ENCODE measurements at regions not wholly inside any gene's neighbourhood (a gene's known extent, or its start where the extent isn't known, plus 50 kb on each side); places are given as distances from the start of the nearest gene placed in this dataset.

DNA sequence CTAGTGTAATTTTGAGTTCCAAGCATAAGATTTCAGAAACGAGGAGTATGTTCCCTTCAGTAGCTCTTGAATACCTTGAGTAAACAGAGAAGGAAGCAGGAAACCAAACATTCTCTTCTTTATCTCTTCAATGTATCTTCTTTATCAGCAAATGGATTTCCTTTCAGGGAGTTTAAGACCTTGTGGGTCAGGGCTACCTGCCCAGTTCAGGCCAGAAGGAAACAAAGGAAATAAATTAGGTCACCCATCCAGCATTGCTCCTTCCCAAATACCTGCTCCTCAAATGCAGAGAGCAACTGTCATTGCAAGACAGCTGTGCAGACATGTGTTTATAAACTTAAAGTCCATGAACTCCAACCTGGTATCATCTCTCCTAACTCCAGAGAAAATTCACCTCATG is 130.1 kb upstream of the SOD1 start:
- Histone ChIP-seq H3K27ac (ENCODE audit: low read depth, low read length, poor library complexity, severe bottlenecking) (no peak overlapping the region), H3K36me3 (ENCODE audit: insufficient read depth, low read length) (no peaks in the 10 kb centered on the region), H3K9me2 (ENCODE audit: insufficient read depth, low read length) (no peaks in the 10 kb centered on the region), H3K79me2 (ENCODE audit: insufficient read depth, low read depth, low read length) (no peaks in the 10 kb centered on the region), H4K20me1 (ENCODE audit: insufficient read depth, low read length) (no peaks in the 10 kb centered on the region; the same call in 1 of the 2 replicates), H3K4me3 (ENCODE audit: low read depth, low read length, poor library complexity, severe bottlenecking) (no peak overlapping the region), H3K4me2 (ENCODE audit: low read length) (no peak overlapping the region), H3K4me1 (ENCODE audit: insufficient read depth, low read length, poor library complexity, severe bottlenecking) (no peaks in the 10 kb centered on the region), H2AFZ (ENCODE audit: low read length) (no peak overlapping the region), H3K9me3 (ENCODE audit: low read length) (no peaks in the 10 kb centered on the region)
- intact Hi-C loops (cut with micrococcal nuclease; ENCODE audit: unreplicated experiment), result no loop called here
- TF ChIP-seq, protein P1, sequence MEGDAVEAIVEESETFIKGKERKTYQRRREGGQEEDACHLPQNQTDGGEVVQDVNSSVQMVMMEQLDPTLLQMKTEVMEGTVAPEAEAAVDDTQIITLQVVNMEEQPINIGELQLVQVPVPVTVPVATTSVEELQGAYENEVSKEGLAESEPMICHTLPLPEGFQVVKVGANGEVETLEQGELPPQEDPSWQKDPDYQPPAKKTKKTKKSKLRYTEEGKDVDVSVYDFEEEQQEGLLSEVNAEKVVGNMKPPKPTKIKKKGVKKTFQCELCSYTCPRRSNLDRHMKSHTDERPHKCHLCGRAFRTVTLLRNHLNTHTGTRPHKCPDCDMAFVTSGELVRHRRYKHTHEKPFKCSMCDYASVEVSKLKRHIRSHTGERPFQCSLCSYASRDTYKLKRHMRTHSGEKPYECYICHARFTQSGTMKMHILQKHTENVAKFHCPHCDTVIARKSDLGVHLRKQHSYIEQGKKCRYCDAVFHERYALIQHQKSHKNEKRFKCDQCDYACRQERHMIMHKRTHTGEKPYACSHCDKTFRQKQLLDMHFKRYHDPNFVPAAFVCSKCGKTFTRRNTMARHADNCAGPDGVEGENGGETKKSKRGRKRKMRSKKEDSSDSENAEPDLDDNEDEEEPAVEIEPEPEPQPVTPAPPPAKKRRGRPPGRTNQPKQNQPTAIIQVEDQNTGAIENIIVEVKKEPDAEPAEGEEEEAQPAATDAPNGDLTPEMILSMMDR (conservative IDR thresholded peaks at IDR 0.05; ENCODE audit: low read length), result no peak
- no peak for TF ChIP-seq EZH2phosphoT487 (IDR thresholded peaks at IDR 0.05; ENCODE audit: borderline replicate concordance, low read depth, low read length)
- DNase-seq (ENCODE audit: low spot score), result no peak
- CTCF ChIA-PET (ENCODE audit: unreplicated experiment), result interaction anchor here (0.6 kb wide), 1 partner anchor 350 kb away, joined by 3 read pairs; no protein-coding TSS in a partner anchor
- BruUV-seq (replicated peaks), result no TSS peak
- POLR2A ChIA-PET, result interaction anchor here (0.6 kb wide), 2 partner anchors 243 to 619 kb away, joined by 3 to 4 read pairs; no protein-coding TSS in a partner anchor

DNA sequence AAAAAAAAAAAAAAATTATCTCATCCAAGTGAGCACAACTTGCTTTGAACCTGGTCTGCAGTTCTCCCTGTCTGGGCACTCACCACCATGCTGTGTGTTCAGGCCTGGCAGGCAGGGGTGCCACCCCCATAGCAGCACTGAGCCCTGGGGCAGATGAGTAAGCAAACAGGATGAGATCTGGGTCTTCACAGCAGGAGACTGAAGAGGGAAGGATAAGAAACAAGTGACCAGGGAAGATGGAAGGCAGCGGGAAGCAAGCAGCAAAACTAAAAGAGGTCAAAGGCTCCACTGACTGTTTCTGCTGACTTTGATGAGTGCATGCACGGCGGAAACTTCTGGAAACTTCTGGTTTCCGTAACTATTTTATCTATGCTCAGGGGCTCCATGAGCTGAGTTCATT is 133.5 kb upstream of the SOD1 start:
- ChIA-PET POLR2A (no interaction called here), CTCF (ENCODE audit: unreplicated experiment) (no interaction called here)
- no peaks in the 10 kb centered on the region for H3K9me3 ChIP-seq (ENCODE audit: low read length)
- H3K27ac ChIP-seq (ENCODE audit: low read depth, low read length, poor library complexity, severe bottlenecking), result no peak overlapping the region
- H3K79me2 ChIP-seq (ENCODE audit: insufficient read depth, low read depth, low read length), result no peaks in the 10 kb centered on the region
- no peaks in the 10 kb centered on the region for H3K9me2 ChIP-seq (ENCODE audit: insufficient read depth, low read length)
- no TSS peak for BruUV-seq (replicated peaks)
- H4K20me1 ChIP-seq (ENCODE audit: insufficient read depth, low read length), result no peaks in the 10 kb centered on the region; the same call in 1 of the 2 replicates
- no peaks in the 10 kb centered on the region for H3K4me1 ChIP-seq (ENCODE audit: insufficient read depth, low read length, poor library complexity, severe bottlenecking)
- no peaks in the 10 kb centered on the region for H3K36me3 ChIP-seq (ENCODE audit: insufficient read depth, low read length)
- intact Hi-C loops (cut with micrococcal nuclease; ENCODE audit: unreplicated experiment), result no loop called here
- no peak for DNase-seq (ENCODE audit: low spot score)
- no peak overlapping the region for H3K4me3 ChIP-seq (ENCODE audit: low read depth, low read length, poor library complexity, severe bottlenecking)
- H2AFZ ChIP-seq (ENCODE audit: low read length), result no peak overlapping the region
- TF ChIP-seq, protein P1 (conservative IDR thresholded peaks at IDR 0.05; ENCODE audit: low read length), result no peak
- TF ChIP-seq EZH2phosphoT487 (IDR thresholded peaks at IDR 0.05; ENCODE audit: borderline replicate concordance, low read depth, low read length), result no peak
- no peak overlapping the region for H3K4me2 ChIP-seq (ENCODE audit: low read length)

DNA sequence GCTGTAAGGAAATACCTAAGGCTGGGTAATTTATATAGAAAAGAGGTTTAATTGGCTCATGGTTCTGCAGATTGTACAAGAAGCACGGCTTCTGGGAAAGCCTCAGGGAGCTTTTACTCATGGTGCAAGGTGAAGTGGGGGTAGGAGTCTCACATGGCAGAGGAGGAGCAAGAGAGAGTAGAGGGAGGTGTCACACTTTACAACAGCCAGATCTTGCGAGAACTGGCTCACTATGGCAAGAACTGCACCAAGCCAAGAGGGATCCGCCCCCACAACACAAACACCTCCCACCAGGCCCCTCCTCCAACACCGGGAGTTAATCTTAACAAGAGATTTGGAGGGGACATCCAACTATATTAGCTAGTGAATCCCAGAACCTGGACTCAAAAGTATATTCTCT is 135.4 kb upstream of the SOD1 start:
- intact Hi-C loops (cut with micrococcal nuclease; ENCODE audit: unreplicated experiment), result no loop called here
- POLR2A ChIA-PET, result interaction anchor here (0.7 kb wide), 1 partner anchor 348 kb away, joined by 4 read pairs; no protein-coding TSS in a partner anchor
- Histone ChIP-seq H3K9me3 (ENCODE audit: low read length) (no peaks in the 10 kb centered on the region), H2AFZ (ENCODE audit: low read length) (no peak overlapping the region), H3K36me3 (ENCODE audit: insufficient read depth, low read length) (no peaks in the 10 kb centered on the region), H3K27ac (ENCODE audit: low read depth, low read length, poor library complexity, severe bottlenecking) (no peak overlapping the region), H3K9me2 (ENCODE audit: insufficient read depth, low read length) (no peaks in the 10 kb centered on the region), H3K4me3 (ENCODE audit: low read depth, low read length, poor library complexity, severe bottlenecking) (no peak overlapping the region), H3K79me2 (ENCODE audit: insufficient read depth, low read depth, low read length) (no peaks in the 10 kb centered on the region), H4K20me1 (ENCODE audit: insufficient read depth, low read length) (no peaks in the 10 kb centered on the region), H3K4me1 (ENCODE audit: insufficient read depth, low read length, poor library complexity, severe bottlenecking) (no peaks in the 10 kb centered on the region), H3K4me2 (ENCODE audit: low read length) (no peak overlapping the region)
- no peak for TF ChIP-seq EZH2phosphoT487 (IDR thresholded peaks at IDR 0.05; ENCODE audit: borderline replicate concordance, low read depth, low read length)
- TF ChIP-seq, protein P1 (conservative IDR thresholded peaks at IDR 0.05; ENCODE audit: low read length), result no peak
- CTCF ChIA-PET (ENCODE audit: unreplicated experiment), result no interaction called here
- BruUV-seq (replicated peaks), result no TSS peak
- DNase-seq (ENCODE audit: low spot score), result no peak
